GM21825 (cell line): ENCODE measurements at regions not wholly inside any gene's neighbourhood (a gene's known extent, or its start where the extent isn't known, plus 50 kb on each side); places are given as distances from the start of the nearest gene placed in this dataset.

ENCODE experiments used
- ATAC-seq: cut with Tn5 transposase; IDR thresholded peaks from one replicate; pipeline ENCODE4 v1.9.1; 2021; ENCODE audit warnings: mild to moderate bottlenecking, moderate library complexity; ENCODE audit not compliant: unreplicated experiment

DNA sequence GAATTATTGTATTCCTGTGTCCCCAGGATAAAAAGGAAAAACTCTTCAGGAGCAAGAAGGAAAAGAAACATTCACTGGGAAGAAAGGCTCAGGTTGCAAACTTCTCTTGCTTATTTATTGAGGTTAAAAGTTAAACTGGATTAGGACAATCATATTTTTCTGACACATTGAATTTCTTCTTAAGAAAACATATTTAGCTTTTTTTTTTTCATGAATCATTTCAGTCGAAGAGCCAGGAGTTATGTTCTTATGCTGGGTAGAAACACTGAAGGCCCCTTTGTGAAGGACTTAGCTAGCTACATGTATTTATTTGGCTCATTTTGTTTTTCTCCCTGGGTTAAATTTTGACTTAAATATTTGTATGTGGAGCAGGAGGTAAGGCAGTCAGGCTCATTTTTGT, 434.0 kb downstream of the KLF5 start:
- no peak for ATAC-seq

DNA sequence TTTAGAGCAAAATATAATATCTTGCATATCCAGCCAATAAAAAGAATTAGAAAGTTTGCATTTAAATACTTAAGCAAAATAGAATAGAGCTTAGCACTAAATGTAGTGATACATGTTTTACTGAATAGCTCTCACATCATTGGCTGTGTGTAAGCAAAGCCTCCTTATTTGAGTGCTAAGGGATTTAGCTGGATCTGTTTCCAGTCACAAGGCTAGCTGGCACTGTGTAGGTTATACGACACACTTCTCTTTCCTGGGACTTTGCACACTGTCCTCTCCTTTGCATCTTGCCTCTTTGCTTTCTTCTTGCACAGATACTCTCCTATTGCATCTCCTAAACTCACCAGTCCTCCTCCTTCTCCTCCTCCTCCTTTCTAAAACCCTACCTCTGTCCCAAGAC, 423.8 kb downstream of the KLF5 start:
- no peak for ATAC-seq

DNA sequence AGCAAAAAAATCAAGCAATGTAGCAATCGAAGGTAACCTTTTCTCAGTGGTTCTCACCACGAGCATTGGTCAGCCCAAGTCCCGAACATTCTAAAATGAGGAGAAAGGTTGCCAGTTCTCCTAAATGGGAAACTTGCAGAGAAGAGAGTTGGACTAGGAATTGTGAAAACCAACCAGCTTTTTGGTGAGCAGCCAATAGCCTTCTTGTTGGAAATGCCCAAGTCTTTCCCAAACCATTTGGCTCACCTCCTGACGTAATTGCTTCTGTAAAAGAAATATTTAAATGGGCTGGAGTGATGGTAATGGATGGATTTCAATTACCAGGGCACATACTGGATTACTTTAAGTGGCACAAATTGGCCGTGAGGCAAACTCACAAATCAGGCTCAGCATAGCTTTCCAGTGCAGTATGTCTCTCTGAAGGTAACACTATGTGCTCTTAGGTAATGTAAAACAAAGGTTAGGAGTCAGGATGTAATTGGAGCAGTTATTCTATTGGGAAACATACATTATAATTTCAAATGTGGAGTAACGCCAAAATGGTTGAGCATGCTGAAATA, 423.2 kb downstream of the KLF5 start:
- no peak for ATAC-seq

DNA sequence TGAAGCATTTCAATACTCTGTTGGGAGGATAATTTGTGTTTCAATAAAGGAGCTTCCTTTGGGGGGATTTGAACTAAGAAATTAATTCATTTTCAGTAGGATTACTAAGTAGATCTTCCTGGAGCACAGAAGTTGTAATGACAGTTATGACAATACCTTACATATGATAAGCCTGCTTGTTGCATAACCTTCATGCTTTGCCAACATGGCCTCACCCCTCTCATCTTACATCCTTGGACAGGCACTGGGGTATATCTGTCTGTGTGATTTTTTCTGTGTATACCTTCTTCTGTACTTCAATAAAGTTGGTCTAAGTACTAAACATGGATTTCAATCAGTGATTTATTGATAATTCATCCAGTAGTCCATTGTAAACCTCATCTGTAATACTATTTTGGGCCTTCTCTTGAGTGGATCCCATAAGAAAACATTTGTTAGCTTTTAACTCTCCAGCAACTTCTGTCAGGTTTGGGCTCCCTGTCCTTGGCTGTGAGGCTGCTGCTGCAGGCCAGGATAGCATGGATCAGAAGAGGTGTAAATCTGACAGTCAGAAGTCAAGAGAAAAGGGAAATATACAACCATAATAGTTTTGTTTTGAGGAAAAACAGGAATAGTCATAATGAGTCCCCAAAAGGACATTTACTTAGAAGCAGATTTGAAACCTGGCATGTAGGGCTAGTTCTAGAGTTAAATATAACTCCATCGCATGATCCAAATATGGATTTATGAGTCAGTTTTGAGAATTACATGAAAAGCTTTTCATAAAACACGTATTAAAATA, 422.2 kb downstream of the KLF5 start:
- no peak for ATAC-seq

DNA sequence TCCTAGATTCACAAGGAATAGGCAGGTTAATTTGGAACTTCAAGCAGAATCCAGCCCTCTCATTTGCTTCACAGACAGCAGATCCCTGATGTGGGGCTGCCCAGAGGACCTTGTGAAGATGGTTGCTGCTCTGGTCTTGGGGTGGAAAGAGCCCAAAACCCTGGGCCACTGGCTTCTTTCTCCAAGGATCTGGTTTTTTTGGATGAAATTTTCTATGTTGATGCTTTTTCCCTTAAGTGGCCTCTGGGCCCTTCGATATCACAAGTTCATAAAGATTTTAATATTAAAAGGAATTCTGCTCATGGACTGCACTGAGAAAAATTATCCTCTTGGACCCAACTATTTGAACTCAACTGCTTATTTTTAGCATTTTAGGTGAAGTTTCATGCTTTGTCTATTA, 421.1 kb downstream of the KLF5 start:
- no peak for ATAC-seq

DNA sequence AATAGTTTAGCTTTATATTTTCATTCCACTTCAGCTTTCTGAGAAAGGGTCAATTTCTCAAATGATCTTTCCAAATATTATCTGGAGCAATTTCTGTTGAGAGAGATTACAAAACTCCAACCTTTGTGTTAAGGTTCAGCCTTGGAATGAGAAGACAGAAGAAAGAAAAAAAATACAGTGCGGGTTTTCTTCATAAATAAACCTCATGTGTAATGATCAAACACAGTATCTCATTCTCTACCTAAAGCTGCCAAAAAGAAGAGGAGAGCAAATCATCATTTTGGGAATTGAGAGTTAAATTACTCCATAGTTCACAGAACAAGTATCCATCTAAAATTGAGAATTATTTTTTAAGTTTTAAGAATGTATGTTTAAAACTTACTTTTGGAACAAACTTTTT, 420.5 kb downstream of the KLF5 start:
- no peak for ATAC-seq

DNA sequence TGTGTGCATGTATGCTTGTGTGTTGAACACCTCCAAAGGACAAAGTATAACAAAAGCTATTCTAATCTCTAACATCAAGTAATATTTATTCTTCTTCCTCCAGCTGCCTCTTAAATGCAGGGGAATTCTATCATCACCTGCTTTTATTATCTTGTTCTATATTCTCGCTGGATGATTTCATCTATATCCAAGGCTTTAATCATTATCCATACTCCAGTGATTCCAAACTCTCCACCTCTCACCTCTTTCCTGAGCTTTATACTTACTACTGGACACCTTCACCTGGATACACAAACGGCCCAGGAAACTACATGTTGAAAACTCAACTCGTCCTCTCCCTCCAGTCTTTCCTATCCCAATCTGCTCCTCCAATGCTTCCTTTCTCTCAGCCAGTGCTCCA, 418.6 kb downstream of the KLF5 start:
- no peak for ATAC-seq

DNA sequence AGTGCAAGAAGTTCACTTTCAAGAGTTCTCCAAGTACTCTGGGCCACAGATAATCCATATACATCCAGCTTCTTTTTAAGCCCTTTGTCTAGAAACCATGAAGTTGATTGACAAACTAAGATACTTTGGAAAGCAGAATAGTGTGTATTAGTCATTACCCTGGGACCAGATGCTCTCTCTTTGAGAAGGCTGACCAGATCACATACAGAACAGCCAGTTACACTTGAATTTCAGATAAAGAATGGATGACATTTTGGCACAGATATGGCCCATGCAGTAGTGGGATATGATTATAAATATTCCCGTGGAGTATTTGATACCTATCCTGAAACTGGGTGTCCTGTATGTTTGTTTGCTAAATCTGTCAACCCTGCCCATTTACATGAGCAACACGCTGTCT, 414.2 kb downstream of the KLF5 start:
- ATAC-seq, result no peak

DNA sequence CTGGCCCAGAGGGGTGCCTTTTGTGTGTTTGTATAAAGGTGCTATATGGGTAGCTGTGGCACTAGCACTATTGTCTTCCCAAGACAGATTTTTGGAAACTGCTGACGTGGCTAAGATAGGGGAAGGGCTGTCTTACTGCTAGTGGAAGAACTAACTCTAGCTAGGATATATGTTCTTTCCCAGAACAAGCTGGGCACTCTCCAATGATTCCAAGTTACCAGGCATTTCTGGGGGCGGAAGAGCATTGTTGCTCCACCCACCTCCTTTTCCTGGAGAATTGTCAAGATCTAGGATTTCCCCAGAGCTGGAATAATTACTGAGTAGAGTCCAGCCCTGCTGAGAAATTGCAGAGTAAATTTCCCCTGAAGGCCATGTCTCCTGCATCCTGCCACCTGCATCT, 408.3 kb downstream of the KLF5 start:
- ATAC-seq, result no peak

DNA sequence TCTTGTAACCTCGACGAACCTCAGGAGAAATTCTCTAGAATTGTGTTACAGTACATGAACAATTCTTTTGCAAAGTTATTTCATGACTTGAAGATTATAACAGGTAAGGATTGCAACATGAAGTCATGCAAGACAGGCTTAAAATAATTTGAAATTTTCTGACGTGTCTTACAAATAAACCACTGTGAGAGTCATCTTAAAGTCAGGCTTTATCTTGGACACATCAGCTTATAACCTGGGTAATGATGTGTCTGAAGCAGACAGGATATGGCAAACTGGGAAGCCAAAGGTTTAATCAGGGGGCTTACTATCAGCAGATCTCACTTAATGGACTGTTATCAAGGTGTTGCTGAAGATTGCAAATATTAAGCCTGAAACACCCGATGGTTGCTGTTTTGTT, 407.8 kb downstream of the KLF5 start:
- ATAC-seq, result no peak

DNA sequence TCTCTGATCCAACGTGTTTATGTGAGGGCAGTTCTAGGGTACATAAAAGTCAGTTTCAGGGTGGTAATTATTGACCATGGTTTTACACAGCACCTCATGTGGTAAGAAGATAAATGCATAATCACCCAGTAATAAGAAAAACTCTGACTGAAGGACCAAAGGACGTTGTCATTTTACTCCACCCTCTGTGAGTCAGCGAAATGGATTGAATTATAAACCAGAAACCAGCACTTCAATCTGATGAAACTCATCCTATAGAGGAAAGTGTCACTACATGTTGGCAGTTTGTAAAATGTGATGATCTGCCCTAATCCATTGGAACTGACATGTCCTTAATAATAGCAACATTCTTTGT, 406.8 kb downstream of the KLF5 start:
- ATAC-seq, result no peak

DNA sequence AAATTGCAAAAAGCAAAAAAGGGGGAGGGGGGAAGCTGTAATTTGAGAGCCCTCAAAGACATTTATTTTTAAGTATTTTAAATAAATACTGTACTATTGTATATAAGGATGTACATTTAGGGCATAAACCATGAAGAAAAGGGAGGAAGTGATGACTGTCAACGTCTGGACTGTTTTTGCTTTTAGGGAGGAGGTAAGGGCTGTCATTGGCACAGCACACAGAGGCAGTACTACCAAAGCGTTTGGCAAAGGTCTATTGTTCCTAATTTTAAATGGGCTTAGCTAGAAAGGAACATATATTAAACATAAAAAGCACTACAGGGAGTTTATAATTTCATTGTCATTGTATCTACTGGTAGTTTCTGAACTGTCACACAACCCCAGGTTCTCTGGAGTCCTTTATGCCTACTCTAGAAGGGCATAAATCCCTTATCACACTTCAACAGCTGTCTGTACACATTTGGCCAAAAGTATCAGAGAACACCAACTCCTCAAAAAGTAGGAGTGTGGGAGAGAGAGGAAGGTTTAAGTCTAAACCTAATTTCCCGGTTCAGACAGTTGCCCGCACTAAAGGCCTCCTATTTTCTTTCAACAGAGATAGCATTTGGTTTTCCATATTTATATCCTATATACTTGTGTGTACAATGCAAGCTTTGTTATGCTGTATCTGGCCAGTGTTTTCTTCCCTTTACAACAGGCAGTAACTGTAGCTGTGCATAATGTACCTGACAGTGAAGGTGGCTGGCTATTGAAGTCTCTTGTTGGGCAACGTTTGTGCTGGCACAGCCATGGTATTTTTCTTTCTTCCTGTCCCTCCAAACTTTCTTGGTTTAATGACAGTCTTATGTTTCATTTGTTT, 406.2 kb downstream of the KLF5 start:
- no peak for ATAC-seq

DNA sequence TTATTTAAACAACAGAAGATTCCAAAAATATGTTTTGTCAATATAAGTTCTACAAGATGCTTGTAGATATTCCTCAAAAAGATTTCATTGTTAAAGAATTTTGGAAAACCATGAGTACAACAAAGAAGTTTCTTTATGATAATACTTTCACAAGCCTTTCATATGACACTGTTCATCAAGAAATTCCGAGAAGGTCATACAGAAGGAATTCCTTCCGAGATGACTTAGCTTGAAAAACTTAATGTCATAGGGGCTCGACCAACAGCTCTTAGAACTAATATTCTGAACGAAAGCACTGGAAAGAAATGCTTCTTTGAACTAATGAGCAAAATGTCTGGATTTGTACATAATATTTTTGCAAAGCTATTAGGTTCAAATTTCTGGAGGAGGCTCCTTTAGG, 403.4 kb downstream of the KLF5 start:
- no peak for ATAC-seq

DNA sequence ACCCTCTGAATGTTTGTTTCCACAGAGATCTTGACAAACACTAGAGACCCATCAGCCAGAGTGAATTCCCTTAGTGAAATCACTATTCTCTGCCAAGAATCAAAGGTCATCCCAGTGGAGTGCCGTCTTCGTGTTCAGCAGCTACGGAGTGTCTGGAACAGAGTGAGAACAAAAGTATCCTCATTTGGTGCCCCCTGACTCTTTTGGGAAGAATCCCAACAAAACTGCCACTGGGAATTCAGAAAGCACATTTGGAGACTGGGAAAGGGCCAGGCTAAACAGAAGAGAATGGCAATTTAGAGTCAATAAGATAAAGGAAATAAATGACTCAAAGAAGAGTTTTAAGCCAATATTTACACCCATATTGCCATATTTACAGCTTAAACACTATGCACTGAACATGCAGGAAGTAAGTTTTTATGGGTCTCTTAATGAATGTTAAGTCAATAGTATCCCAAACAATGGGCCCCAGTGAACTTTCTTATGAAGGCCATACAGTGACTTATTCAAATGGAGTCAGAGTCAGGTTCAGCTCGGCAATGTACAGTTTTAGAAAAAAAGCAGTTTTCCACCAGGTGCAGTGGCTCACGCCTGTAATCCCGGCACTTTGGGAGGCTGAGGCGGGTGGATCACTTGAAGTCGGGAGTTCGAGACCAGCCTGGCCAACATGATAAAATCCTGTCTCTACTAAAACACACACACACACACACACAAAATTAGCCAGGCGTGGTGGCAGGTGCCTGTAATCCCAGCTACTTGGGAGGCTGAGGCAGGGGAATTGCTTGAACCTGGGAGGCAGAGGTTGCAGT, 392.6 kb downstream of the KLF5 start:
- no peak for ATAC-seq

DNA sequence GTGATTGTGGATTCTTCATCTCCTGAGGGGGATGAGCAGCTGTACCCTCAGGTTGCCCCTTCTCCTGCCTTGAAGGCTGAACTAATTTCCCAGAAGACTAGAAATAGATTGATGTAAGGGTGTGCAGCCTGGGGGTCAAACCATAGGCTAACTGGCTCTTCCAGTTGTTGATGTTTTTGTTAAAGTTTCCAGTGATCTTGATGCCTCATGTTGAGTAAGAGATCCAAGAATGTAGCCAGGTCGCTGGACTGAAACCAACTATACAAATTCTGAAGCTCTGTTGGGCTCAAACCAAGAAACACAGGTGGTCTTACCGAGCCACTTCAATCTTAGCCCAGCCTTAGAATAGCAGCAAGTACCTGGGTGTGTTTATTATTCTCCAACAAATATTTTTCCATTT, 391.8 kb downstream of the KLF5 start:
- ATAC-seq, result no peak

DNA sequence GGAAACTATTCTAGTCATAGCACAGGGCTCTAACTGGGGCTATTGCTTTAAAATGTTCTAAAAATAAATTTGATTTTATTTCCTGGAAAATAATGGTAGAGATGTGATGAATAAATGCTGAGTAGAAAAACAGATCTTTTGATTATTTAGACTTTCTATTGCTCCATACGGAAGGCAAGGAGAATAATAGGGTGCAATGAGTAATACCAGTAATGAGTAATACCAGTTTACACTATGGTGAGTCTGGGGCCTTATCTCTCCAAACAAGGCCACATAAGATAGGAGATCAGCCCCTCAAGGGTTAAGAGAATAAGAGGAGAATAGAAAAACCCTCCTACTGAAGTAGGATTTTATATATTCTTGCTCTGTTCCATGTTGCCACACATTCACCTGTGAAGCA, 390.4 kb downstream of the KLF5 start:
- ATAC-seq, result no peak

DNA sequence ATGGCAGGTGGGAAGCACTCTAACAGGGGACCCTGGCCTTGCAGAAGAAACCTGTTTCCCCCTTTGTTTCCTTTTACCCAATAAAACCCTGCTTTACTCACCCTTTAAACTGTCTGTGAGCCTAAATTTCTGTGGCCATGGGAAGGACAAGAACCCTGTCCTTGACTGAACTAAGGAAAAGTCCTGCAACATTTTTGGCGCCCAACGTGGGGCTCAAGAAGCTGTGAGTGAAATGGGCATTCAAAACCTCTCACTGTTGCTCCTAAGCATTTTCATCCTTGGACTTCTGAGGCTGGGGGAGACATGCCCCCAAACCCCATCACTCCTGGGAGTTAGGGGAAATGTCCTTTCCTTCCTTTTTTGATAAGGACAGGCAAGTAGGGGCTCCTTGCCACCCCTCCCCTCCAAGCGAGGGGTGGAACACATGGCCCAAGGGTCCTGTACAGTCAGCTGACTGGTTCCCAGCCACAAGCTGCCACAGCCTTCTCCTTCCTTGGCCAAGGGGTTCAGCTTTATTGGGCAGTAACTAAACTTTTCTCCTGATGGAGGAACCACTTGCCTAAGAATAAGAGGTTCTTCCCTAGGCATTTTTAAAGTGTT, 381.6 kb downstream of the KLF5 start:
- no peak for ATAC-seq

DNA sequence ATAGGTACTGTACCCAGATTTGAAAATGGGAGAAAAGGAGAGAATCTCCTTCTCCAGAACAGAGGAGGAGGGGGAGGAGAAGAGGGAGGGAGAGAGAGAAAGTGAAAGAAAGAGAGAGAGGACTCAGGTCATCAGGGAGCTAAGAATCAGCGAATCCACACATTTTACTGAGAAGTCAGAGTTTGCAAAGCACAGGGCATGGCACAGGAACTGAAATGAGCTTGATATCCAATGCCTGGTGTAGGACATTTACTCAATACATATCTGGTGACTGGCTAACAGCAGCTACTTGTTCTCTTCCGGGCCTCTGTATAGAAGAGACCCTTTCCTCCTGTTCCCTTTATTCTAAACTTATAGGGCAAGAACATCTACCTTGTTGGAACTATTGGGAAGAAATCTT, 375.1 kb downstream of the KLF5 start:
- no peak for ATAC-seq

DNA sequence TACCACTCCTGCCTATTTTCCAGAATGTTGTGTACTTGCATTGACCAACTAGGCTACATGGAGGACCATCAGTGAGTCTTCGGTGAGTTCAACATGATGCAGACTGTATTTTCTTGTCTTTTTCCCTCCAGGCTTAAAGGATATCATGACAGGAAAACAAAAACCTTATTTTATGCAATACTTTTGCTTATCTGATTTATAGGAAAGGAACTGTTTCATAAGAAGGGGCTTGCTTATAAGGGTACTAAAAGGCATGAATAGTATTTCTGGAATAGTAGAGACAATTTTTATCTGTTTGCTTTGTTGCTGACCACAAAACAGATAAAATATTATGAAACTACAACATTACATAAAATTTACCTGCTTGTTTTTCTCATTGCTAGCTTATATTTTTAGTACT, 374.7 kb downstream of the KLF5 start:
- no peak for ATAC-seq

DNA sequence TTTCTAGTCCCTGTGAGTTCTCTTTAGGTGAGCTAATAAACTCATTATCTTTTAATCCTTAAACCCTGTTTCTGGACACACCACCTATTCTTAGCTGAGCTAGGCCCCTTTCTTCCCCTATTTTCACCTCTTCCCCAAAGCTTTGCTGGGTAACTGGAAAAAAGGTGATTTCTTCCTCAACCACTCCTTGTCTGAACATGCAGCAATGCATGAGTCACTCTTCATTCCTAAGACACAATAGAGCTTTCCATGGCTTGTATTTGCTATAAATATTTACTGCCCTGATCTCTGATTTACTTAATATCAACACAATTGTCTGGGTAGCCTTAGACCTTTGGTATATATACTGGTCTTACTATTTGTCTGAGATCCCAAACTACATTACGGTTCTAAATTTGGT, 370.9 kb downstream of the KLF5 start:
- ATAC-seq, result no peak

DNA sequence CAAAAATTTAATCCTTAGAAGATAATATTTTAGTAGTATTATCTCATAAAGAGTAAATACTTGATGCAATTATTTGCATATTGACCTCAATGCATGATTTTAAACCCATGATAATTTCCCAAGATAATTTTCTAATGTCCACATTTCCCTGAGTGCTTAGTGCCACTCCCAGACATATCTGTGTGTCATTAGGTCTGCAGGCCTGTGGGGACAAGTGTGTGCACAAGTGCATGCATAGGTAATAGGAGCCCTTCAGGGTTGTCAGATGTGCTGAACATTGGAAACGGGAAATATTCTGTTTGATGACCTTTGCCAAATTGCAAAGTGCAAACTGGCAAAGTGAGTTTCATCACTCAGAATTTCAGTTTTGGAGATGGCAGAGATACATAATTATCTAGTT, 369.9 kb downstream of the KLF5 start:
- no peak for ATAC-seq
